T-cell (primary cell): ENCODE measurements at regions not wholly inside any gene's neighbourhood (a gene's known extent, or its start where the extent isn't known, plus 50 kb on each side); places are given as distances from the start of the nearest gene placed in this dataset.

Experiments used
- ATAC-seq, 4 experiments: fragments of 200-7000 bp in 3 of 4; fragments of 150-1000 bp in 1 of 4; cut with Tn5 transposase; replicated peaks in 1 of 4; 1 replicate in 3 of 4; 2 replicates in 1 of 4; pipeline ENCODE4 v1.10.0; 2021; ENCODE audit warnings: moderate library complexity in 3 of 4, mild to moderate bottlenecking in 2 of 4, moderate number of reproducible peaks in 1 of 4
- CTCF ChIA-PET, 2 donors: fragments of 300-600 bp; sonication (Branson Sonifier 250); formaldehyde crosslinking; loops; one replicate each; lab custom pipeline; 2022; ENCODE audit warnings: antibody characterized with exemption in 2 of 2; lab: Charles Lee
- POLR2A ChIA-PET, 2 donors: fragments of 300-600 bp; sonication (Branson Sonifier 250); formaldehyde crosslinking; loops; one replicate each; lab custom pipeline; 2022; ENCODE audit warnings: antibody characterized with exemption in 2 of 2; lab: Charles Lee
- DNase-seq, 35 experiments: peaks; one replicate each; pipeline versions ENCODE4 v3.0.0 to v3.0.0-alpha.2; 2013 to 2023
- H3K27ac ChIP-seq: one replicate; pipeline ENCODE4 v1.5.1; 2013; ENCODE audit warnings: low read length
- H3K27me3 ChIP-seq, 2 experiments: replicated peaks in 1 of 2; 1 replicate in 1 of 2; 2 replicates in 1 of 2; pipeline versions ENCODE4 v1.6.1 to v1.7.0; 2013; ENCODE audit warnings: low read length in 1 of 2, mixed read lengths in 1 of 2; ENCODE audit not compliant: control insufficient read depth in 2 of 2, insufficient read depth in 2 of 2; ENCODE audit errors: extremely low read depth in 1 of 2
- H3K36me3 ChIP-seq, 2 donors: 1 replicate in 1 of 2; 2 replicates in 1 of 2; pipeline versions ENCODE4 v1.6.1 to v1.7.0; 2013; ENCODE audit warnings: low read length in 1 of 2; ENCODE audit not compliant: control insufficient read depth in 2 of 2, insufficient read depth in 1 of 2; ENCODE audit errors: extremely low read depth in 1 of 2
- H3K4me1 ChIP-seq, 2 experiments: 1 replicate in 1 of 2; 2 replicates in 1 of 2; pipeline versions ENCODE4 v1.6.1 to v1.7.0; 2013; ENCODE audit warnings: low read length in 2 of 2, mixed read lengths in 1 of 2; ENCODE audit not compliant: insufficient read depth in 2 of 2, control insufficient read depth in 1 of 2; ENCODE audit errors: extremely low read depth in 1 of 2
- H3K4me3 ChIP-seq, 2 donors: 1 replicate in 1 of 2; 2 replicates in 1 of 2; pipeline versions ENCODE4 v1.5.1 to v1.7.0; 2013; ENCODE audit warnings: mild to moderate bottlenecking in 2 of 2, low read length in 1 of 2, moderate library complexity in 1 of 2; ENCODE audit not compliant: control insufficient read depth in 1 of 2; ENCODE audit errors: extremely low read depth in 1 of 2
- H3K9me3 ChIP-seq: 2 replicates; pipeline ENCODE4 v1.7.0; 2013
- H3K27ac Mint-ChIP-seq, 2 donors: one replicate each; pipeline ENCODE4 v1.8.0; 2020 to 2021; ENCODE audit warnings: mild to moderate bottlenecking in 2 of 2, mixed read lengths in 2 of 2
- H3K27me3 Mint-ChIP-seq, 2 donors: one replicate each; pipeline ENCODE4 v1.8.0; 2021 to 2022; ENCODE audit warnings: mixed read lengths in 2 of 2
- H3K36me3 Mint-ChIP-seq: one replicate; pipeline ENCODE4 v1.8.0; 2021; ENCODE audit warnings: mixed read lengths
- H3K4me1 Mint-ChIP-seq, 3 donors: one replicate each; pipeline ENCODE4 v1.8.0; 2020 to 2022; ENCODE audit warnings: mixed read lengths in 3 of 3, mild to moderate bottlenecking in 1 of 3
- H3K4me3 Mint-ChIP-seq, 3 donors: one replicate each; pipeline ENCODE4 v1.8.0; 2020 to 2022; ENCODE audit warnings: mild to moderate bottlenecking in 3 of 3, mixed read lengths in 3 of 3, moderate library complexity in 3 of 3
- H3K9me3 Mint-ChIP-seq, 3 donors: one replicate each; pipeline ENCODE4 v1.8.0; 2020 to 2022; ENCODE audit warnings: mixed read lengths in 3 of 3
- WGBS: methylation state at CpG from one replicate; pipeline ENCODE4 v1.1.5; 2013; ENCODE audit warnings: missing lambda C conversion rate; ENCODE audit not compliant: insufficient coverage; 5-methylcytosine and 5-hydroxymethylcytosine counted together

DNA sequence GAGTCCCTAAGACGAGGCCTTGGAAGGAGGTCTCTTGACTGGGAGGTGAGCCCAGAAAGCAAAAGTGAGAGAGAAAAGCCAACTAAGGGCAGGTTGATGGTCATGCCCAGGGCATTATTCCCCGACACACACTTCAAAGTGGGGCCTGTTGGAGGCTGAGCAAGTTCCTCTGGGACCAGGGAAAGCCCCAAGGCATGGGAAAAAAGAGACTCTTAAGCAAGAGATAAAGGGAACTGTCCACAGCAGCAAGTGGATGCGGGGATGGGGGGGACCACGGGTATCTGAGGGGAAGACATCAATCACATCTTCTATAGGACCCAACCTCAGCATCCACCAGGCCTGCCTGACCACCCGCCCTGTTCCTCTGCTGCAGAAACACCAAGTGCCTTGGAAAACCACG, 119.9 kb upstream of the MAFB start:
- no peaks in the 10 kb centered on the region for H3K4me1 Mint-ChIP-seq
- no peak overlapping the region for H3K27ac Mint-ChIP-seq
- no peak overlapping the region for H3K4me3 ChIP-seq
- H3K27me3 Mint-ChIP-seq, result peaks cover 0 to 20% of the 10 kb centered on the region in 2 donors
- H3K27ac ChIP-seq, result no peak overlapping the region
- WGBS, result 40% methylated on average over 2 of the region's 6 CpGs
- H3K9me3 Mint-ChIP-seq, result no peaks in the 10 kb centered on the region
- CTCF ChIA-PET, result no interaction called here
- H3K4me1 ChIP-seq, result no peaks in the 10 kb centered on the region
- no peak for ATAC-seq
- no peak for DNase-seq
- H3K36me3 ChIP-seq, result no peaks in the 10 kb centered on the region
- H3K9me3 ChIP-seq, result no peaks in the 10 kb centered on the region
- no peak overlapping the region for H3K4me3 Mint-ChIP-seq
- POLR2A ChIA-PET, result no interaction called here
- no peaks in the 10 kb centered on the region for H3K36me3 Mint-ChIP-seq
- peaks cover 0 to 14% of the 10 kb centered on the region in 2 experiments for H3K27me3 ChIP-seq

DNA sequence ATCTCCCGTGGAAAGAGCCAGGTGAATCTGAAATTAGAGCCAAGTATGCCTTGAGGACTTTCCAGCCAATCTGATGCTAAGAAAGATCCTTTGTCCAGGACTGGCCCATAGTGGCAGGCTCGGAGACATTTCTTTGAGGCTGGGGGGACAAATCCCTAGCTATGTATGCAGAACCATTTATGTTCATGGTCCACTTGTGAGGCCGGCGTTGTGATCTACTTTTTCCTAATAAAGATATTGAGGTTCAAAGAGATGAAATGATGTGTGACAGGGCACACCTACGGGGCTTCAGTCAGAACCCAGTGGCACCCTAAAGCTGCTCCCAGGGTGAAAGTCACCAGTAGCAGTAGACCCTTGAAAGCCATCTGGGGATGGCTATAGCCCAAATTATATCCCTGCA, 120.3 kb upstream of the MAFB start:
- Mint-ChIP-seq H3K9me3 (no peaks in the 10 kb centered on the region), H3K27ac (no peak overlapping the region), H3K27me3 (peaks cover 0 to 20% of the 10 kb centered on the region in 2 donors), H3K4me3 (no peak overlapping the region), H3K36me3 (no peaks in the 10 kb centered on the region), H3K4me1 (no peaks in the 10 kb centered on the region)
- no peak for DNase-seq
- Histone ChIP-seq H3K36me3 (no peaks in the 10 kb centered on the region), H3K4me3 (no peak overlapping the region), H3K27ac (no peak overlapping the region), H3K9me3 (no peaks in the 10 kb centered on the region), H3K27me3 (peaks cover 0 to 14% of the 10 kb centered on the region in 2 experiments), H3K4me1 (no peaks in the 10 kb centered on the region)
- WGBS, result 100% methylated on average over 1 of the region's 5 CpGs
- no peak for ATAC-seq
- CTCF ChIA-PET, result no interaction called here
- POLR2A ChIA-PET, result no interaction called here

DNA sequence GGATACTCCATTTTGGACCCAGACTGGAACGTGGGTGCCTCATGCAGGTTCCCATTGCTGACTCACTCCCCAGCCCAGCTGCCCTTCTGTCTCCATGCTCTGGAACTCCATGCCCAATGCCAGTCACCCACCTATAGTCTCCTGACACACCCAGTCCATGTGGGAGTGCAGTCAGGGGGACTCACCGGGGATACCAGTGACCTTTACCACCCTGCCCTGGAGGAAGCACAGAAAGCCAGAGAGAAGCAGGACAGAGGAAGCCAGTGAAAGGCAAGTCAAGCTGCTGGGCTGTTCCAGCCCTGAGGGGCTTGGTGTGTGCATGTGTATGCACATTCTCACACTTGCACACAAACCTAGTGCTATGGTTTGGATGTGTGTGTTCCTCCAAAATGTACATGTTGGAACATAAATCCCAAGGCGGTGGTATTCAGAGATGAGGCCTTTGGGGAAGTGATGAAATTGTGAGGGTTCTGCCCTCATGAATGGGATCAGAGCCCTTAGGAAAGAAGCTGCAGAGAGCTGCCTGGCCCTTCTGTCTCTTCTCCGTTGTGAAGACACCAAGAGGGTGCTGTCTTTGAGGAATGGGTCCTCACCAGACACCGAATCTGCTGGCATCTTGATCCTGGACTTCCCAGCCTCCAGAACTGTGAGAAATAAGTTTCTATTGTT, 121.4 kb upstream of the MAFB start:
- no peak for ATAC-seq
- ChIA-PET CTCF (no interaction called here), POLR2A (no interaction called here)
- Histone ChIP-seq H3K9me3 (no peaks in the 10 kb centered on the region), H3K36me3 (no peaks in the 10 kb centered on the region), H3K4me3 (no peak overlapping the region), H3K4me1 (no peaks in the 10 kb centered on the region), H3K27ac (no peak overlapping the region), H3K27me3 (peaks cover 0 to 17% of the 10 kb centered on the region in 2 experiments)
- Mint-ChIP-seq H3K4me3 (no peak overlapping the region), H3K27ac (no peak overlapping the region), H3K36me3 (no peaks in the 10 kb centered on the region), H3K4me1 (no peaks in the 10 kb centered on the region), H3K27me3 (peaks cover 0 to 12% of the 10 kb centered on the region in 2 donors), H3K9me3 (no peaks in the 10 kb centered on the region)
- 79% methylated on average over 3 of the region's 5 CpGs for WGBS
- no peak for DNase-seq

DNA sequence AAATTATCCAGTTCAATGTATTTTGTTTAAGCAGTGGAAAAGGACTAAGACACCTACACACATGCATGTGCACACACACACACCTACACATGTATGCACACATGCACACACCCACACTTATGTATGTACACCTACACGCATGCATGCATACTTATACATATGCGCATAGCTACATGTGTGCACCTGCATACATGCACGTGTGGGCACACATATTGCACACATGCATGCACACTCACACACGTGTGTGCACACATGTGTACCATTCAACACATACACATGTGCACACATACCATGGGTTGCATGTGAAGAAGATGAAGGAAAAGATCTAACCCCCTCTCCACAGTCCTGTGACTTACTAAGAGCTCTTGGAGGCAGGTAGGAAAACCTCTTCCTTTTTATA, 122.0 kb upstream of the MAFB start:
- Mint-ChIP-seq H3K9me3 (no peaks in the 10 kb centered on the region), H3K36me3 (no peaks in the 10 kb centered on the region), H3K27ac (no peak overlapping the region), H3K27me3 (peaks cover 0 to 7% of the 10 kb centered on the region in 2 donors), H3K4me1 (no peaks in the 10 kb centered on the region), H3K4me3 (no peak overlapping the region)
- H3K27ac ChIP-seq, result no peak overlapping the region
- H3K4me3 ChIP-seq, result no peak overlapping the region
- CTCF ChIA-PET, result no interaction called here
- no peaks in the 10 kb centered on the region for H3K9me3 ChIP-seq
- POLR2A ChIA-PET, result no interaction called here
- peaks cover 0 to 15% of the 10 kb centered on the region in 2 experiments for H3K27me3 ChIP-seq
- no peak for ATAC-seq
- no peak for DNase-seq
- H3K4me1 ChIP-seq, result no peaks in the 10 kb centered on the region
- 100% methylated on average over 1 of the region's 4 CpGs for WGBS
- no peaks in the 10 kb centered on the region for H3K36me3 ChIP-seq

DNA sequence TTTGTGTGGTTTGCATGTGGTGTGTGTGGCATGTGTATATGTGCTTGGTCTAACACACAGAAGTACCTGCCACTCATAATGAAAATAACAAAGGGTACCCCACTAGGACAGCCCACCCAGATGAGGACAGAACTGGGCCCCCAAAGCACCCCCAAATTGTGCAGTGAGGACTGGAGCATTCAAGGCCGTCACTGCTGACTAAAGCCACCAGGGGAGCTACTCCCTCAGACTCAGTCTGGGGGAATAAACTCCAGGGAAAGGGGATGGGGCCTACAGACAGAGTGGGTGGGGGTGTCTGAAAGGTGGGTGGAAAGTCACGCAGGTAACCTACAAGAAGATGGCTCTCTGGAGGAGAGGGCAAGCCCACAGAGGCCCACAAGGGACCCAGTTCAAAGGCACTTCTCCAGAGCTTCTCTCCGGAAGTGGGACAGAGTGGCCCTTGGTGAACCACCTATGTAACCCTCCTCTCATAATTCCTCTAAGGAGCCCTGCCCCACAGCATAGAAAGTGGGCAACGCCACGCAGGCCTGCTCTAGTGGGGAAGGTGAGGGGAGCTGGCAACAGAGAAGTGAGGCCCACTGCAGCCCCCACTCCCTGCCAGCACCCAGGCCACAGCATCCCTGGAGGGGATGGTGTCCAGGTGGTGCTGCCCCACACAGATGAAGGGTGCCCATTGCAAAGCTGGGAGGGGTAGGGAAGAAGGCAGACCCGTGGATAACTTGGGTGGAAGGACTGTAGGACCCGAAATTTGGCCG, 122.8 kb upstream of the MAFB start:
- peaks cover 0 to 15% of the 10 kb centered on the region in 2 experiments for H3K27me3 ChIP-seq

DNA sequence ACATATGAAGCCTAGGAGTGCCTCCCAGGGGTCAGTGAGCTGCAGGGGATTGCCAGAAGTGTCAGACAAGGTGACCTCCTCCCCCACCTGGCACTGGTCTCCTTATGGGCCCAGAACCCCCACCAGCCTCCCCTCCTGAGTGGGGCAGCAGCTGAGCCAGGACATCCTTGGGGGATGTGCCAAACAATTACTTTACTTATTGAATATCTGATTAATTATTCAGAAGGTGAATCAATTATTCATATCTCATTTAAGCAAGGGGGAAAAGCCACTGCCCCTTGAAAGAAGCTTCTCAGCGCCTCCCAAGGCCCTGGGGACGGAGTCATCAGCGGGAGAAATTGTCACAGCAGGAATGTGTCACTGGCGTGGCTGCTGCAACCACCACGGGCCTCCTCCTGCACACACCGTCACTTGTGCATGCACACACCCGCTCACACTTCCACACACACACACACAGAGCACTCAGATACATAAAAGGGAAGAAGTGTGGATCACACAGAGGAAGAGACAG, 123.4 kb upstream of the MAFB start:
- H3K9me3 ChIP-seq, result no peaks in the 10 kb centered on the region
- ATAC-seq (no peak), DNase-seq (no peak)
- no peaks in the 10 kb centered on the region for H3K36me3 Mint-ChIP-seq
- peaks cover 0 to 16% of the 10 kb centered on the region in 2 experiments for H3K27me3 ChIP-seq
- no peaks in the 10 kb centered on the region for H3K9me3 Mint-ChIP-seq
- H3K36me3 ChIP-seq, result no peaks in the 10 kb centered on the region
- no peaks in the 10 kb centered on the region for H3K4me1 ChIP-seq
- peaks cover 0 to 4% of the 10 kb centered on the region in 2 donors for H3K27me3 Mint-ChIP-seq
- POLR2A ChIA-PET, result no interaction called here
- WGBS, result 94% methylated on average over 3 of the region's 7 CpGs
- CTCF ChIA-PET, result interaction anchor here in 1 of 2 donors (0.5 kb wide), 1 partner anchor 21 kb away, joined by 3 read pairs; no protein-coding TSS in a partner anchor
- H3K4me3 ChIP-seq, result no peak overlapping the region
- H3K27ac Mint-ChIP-seq, result no peak overlapping the region
- no peak overlapping the region for H3K4me3 Mint-ChIP-seq
- no peak overlapping the region for H3K27ac ChIP-seq
- H3K4me1 Mint-ChIP-seq, result no peaks in the 10 kb centered on the region

More for the DNA sequence above, 122.8 kb upstream of the MAFB start:
- Mint-ChIP-seq H3K27ac (no peak overlapping the region), H3K27me3 (peaks cover 0 to 6% of the 10 kb centered on the region in 2 donors), H3K36me3 (no peaks in the 10 kb centered on the region), H3K4me3 (no peak overlapping the region), H3K4me1 (no peaks in the 10 kb centered on the region), H3K9me3 (no peaks in the 10 kb centered on the region)
- Histone ChIP-seq H3K36me3 (no peaks in the 10 kb centered on the region), H3K27ac (no peak overlapping the region), H3K4me3 (no peak overlapping the region), H3K4me1 (no peaks in the 10 kb centered on the region), H3K9me3 (no peaks in the 10 kb centered on the region)
- ATAC-seq (no peak), DNase-seq (no peak)
- ChIA-PET CTCF (interaction anchor here in 1 of 2 donors (0.5 kb wide), 1 partner anchor 21 kb away, joined by 3 read pairs; no protein-coding TSS in a partner anchor), POLR2A (no interaction called here)
- 71% methylated on average over 2 of the region's 8 CpGs for WGBS
